ENCODE measurements at regions not wholly inside any gene's neighbourhood (a gene's known extent, or its start where the extent isn't known, plus 50 kb on each side); places are given as distances from the start of the nearest gene placed in this dataset.

- Histone ChIP-seq H3K27ac (no peak overlapping the region), H3K36me3 (no peaks in the 10 kb centered on the region), H3K4me2 (no peak overlapping the region), H3K9ac (no peak overlapping the region), H3K4me3 (no peak overlapping the region), H3K4me1 (no peaks in the 10 kb centered on the region), H4K20me1 (no peaks in the 10 kb centered on the region), H3K27me3 (no peaks in the 10 kb centered on the region), H3K9me3 (replicated peaks in 1 of 11) (no peaks in the 10 kb centered on the region)
- no peak for TF ChIP-seq Cebpa-rat (IDR thresholded peaks at IDR 0.05)
These were observed 219.6 kb downstream of the MRPL39 start for GRCh38 chr21:25387665-25388064.

DNA sequence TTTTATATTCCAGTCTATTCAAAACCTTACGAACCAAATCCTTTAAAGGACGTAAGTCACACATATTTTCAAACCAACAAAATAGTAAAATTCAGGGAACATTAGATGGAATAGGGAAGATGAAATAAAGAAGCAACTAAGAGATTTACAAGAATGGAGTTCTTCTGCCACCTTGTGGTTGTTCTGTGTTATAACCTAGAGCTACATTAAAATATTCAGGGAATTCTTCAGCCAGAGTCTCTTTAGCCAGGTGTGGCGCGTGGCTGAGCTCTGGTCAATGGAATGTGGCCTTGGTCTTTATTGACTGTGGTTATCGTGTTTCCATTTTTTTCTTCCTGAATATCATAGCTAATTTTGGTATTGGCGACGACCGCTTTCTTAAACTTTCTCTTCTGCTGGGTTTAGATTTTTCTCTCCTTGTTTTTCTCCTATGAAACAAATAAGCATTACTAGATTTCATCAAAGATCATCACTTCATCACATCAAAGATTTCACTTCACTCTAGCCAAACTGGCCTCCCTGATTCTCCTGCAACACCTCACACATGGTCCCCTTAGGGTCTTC lies 221.3 kb downstream of the MRPL39 start:
- no peaks in the 10 kb centered on the region for H3K36me3 ChIP-seq
- no peaks in the 10 kb centered on the region for H3K27me3 ChIP-seq
- H3K4me1 ChIP-seq = no peaks in the 10 kb centered on the region
- no peak overlapping the region for H3K4me3 ChIP-seq
- no peak overlapping the region for H3K9ac ChIP-seq
- no peaks in the 10 kb centered on the region for H3K9me3 ChIP-seq (replicated peaks in 1 of 11)
- no peak for TF ChIP-seq Cebpa-rat (IDR thresholded peaks at IDR 0.05)
- H3K4me2 ChIP-seq = peak overlapping the region in 1 of 11 experiments; percentile 34; a peak in 1 of 22 replicates
- no peaks in the 10 kb centered on the region for H4K20me1 ChIP-seq
- H3K27ac ChIP-seq = no peak overlapping the region

- no peak for TF ChIP-seq Cebpa-rat (IDR thresholded peaks at IDR 0.05)
- H4K20me1 ChIP-seq = no peaks in the 10 kb centered on the region
- H3K4me3 ChIP-seq = no peak overlapping the region
- H3K27ac ChIP-seq = no peak overlapping the region
- H3K4me1 ChIP-seq = no peaks in the 10 kb centered on the region
- no peaks in the 10 kb centered on the region for H3K9me3 ChIP-seq (replicated peaks in 1 of 11)
- H3K36me3 ChIP-seq = no peaks in the 10 kb centered on the region
- no peak overlapping the region for H3K9ac ChIP-seq
- no peaks in the 10 kb centered on the region for H3K27me3 ChIP-seq
- H3K4me2 ChIP-seq = no peak overlapping the region
These were observed 221.9 kb downstream of the MRPL39 start for GRCh38 chr21:25385341-25385740.

DNA sequence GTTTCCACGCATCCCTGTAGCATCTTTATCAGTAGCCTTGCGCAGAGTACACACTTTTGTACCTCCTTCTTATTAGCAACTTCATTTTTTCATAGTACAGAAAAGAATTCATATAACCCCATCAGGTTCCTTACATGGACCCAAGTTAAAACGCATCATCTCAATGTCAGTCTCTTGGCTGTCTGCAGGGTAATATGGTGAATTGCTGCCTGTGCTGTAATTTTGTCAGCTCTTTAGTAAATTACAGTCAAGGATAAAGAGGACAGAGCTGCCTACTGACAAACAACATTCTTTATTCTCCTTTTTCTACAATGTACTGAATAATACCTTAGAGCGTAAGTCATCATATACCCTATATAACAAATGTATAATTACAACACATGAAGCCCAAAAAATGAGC lies 222.5 kb downstream of the MRPL39 start:
- Histone ChIP-seq H3K4me3 (no peak overlapping the region), H3K4me1 (no peaks in the 10 kb centered on the region), H3K27ac (no peak overlapping the region), H3K36me3 (no peaks in the 10 kb centered on the region), H3K27me3 (no peaks in the 10 kb centered on the region), H3K9me3 (replicated peaks in 1 of 11) (no peaks in the 10 kb centered on the region), H3K9ac (no peak overlapping the region), H3K4me2 (no peak overlapping the region), H4K20me1 (no peaks in the 10 kb centered on the region)
- TF ChIP-seq Cebpa-rat (IDR thresholded peaks at IDR 0.05) = no peak

DNA sequence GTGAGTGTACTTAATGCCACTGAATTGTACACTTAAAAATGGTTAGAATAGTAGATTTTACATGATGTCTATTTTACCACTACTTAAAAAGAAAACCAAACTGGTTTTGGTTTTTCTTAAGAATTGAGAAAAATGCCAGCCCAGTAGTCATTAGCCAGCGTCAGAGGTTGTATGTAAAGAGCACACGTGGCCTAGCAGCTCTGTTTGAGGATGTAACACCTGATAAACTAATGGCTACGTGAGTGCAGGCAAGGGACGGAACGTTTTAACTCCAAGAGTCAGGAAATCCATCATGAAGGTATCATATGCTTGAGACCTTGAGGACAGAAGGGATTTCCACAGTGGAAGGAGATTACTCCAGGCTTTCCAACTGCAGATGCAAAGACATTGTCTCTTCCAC lies 223.7 kb downstream of the MRPL39 start:
- TF ChIP-seq Cebpa-rat (IDR thresholded peaks at IDR 0.05) = no peak

GRCh38 chr21:25381936-25382452 lies 225.3 kb downstream of the MRPL39 start:
- no peaks in the 10 kb centered on the region for H3K36me3 ChIP-seq
- H3K9ac ChIP-seq = no peak overlapping the region
- H3K4me2 ChIP-seq = no peak overlapping the region
- peaks cover 0 to 7% (median 0%) of the 10 kb centered on the region in 10 experiments; a peak in 4 of 20 replicates for H3K4me1 ChIP-seq
- peaks cover 17 to 25% (median 22%) of the 10 kb centered on the region in 11 experiments for H3K9me3 ChIP-seq (replicated peaks in 1 of 11)
- H3K27ac ChIP-seq = no peak overlapping the region
- no peak for TF ChIP-seq Cebpa-rat (IDR thresholded peaks at IDR 0.05)
- no peak overlapping the region for H3K4me3 ChIP-seq
- H3K27me3 ChIP-seq = no peaks in the 10 kb centered on the region
- no peaks in the 10 kb centered on the region for H4K20me1 ChIP-seq

More for the DNA sequence above, 223.7 kb downstream of the MRPL39 start:
- Histone ChIP-seq H3K27ac (no peak overlapping the region), H3K4me3 (no peak overlapping the region), H3K9ac (no peak overlapping the region), H3K4me1 (no peaks in the 10 kb centered on the region), H3K4me2 (no peak overlapping the region), H4K20me1 (no peaks in the 10 kb centered on the region), H3K27me3 (no peaks in the 10 kb centered on the region), H3K36me3 (no peaks in the 10 kb centered on the region), H3K9me3 (replicated peaks in 1 of 11) (peaks cover 5 to 9% (median 7%) of the 10 kb centered on the region in 11 experiments; a peak in 18 of 22 replicates)

DNA sequence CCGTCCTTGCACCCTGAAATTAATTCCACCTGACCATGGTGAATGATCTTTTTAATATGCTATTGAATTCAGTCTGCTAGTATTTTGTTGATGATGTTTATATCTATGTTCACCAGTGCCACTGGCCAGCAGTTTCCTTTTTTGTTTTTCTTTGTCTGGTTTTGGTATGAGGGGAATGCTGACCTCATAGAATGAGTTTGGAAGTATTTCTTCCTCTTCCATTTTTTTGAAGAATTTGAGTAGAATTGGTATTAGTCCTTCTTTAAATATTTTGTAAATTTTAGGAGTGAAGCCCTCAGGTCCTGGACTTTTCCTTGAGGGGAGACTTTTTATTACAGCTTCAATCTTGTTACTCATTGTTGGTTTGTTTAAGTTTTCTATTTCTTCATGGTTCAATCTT lies 231.6 kb downstream of the MRPL39 start:
- no peak for TF ChIP-seq Cebpa-rat (IDR thresholded peaks at IDR 0.05)
- peaks cover 0 to 18% (median 10%) of the 10 kb centered on the region in 10 experiments; a peak in 11 of 20 replicates for H3K4me1 ChIP-seq
- H3K27me3 ChIP-seq = no peaks in the 10 kb centered on the region
- no peak overlapping the region for H3K4me3 ChIP-seq
- no peak overlapping the region for H3K9ac ChIP-seq
- H3K27ac ChIP-seq = no peak overlapping the region
- H4K20me1 ChIP-seq = no peaks in the 10 kb centered on the region
- no peak overlapping the region for H3K4me2 ChIP-seq
- peaks cover 17 to 30% (median 25%) of the 10 kb centered on the region in 11 experiments for H3K9me3 ChIP-seq (replicated peaks in 1 of 11)
- H3K36me3 ChIP-seq = no peaks in the 10 kb centered on the region

- no peak overlapping the region for H3K4me3 ChIP-seq
- 0 out of 22 replicates have a peak overlapping the region, but pooled peaks of 1 of the 11 experiments have one; percentile 2 for H3K4me2 ChIP-seq
- peaks cover 4 to 18% (median 10%) of the 10 kb centered on the region in 10 experiments; a peak in 11 of 20 replicates for H3K4me1 ChIP-seq
- no peak for TF ChIP-seq Cebpa-rat (IDR thresholded peaks at IDR 0.05)
- no peaks in the 10 kb centered on the region for H3K27me3 ChIP-seq
- peaks cover 9 to 22% (median 16%) of the 10 kb centered on the region in 11 experiments for H3K9me3 ChIP-seq (replicated peaks in 1 of 11)
- H3K27ac ChIP-seq = no peak overlapping the region
- H4K20me1 ChIP-seq = no peaks in the 10 kb centered on the region
- H3K9ac ChIP-seq = no peak overlapping the region
- no peaks in the 10 kb centered on the region for H3K36me3 ChIP-seq
These were observed 233.9 kb downstream of the MRPL39 start for GRCh38 chr21:25373126-25374082.

GRCh38 chr21:25371841-25372425 lies 235.3 kb downstream of the MRPL39 start:
- peaks cover 4 to 14% (median 7%) of the 10 kb centered on the region in 10 experiments; a peak in 9 of 20 replicates for H3K4me1 ChIP-seq
- no peak overlapping the region for H3K4me3 ChIP-seq
- H3K4me2 ChIP-seq = peak overlapping the region in 5 of 11 experiments; percentile 3 to 37 (median 16); a peak in 3 of 22 replicates
- H3K36me3 ChIP-seq = no peaks in the 10 kb centered on the region
- peaks cover 0 to 7% (median under 1%) of the 10 kb centered on the region in 11 experiments; a peak in 7 of 22 replicates for H3K9me3 ChIP-seq (replicated peaks in 1 of 11)
- H4K20me1 ChIP-seq = no peaks in the 10 kb centered on the region
- H3K27ac ChIP-seq = no peak overlapping the region
- no peak for TF ChIP-seq Cebpa-rat (IDR thresholded peaks at IDR 0.05)
- H3K9ac ChIP-seq = no peak overlapping the region
- H3K27me3 ChIP-seq = no peaks in the 10 kb centered on the region

Measured in BLaER1 treated with 17β-estradiol and CSF1 and Interleukin-3, amounts not matched to agents 10 nM and 100 nM (cell line).